PC-3 (cell line): ENCODE measurements at regions not wholly inside any gene's neighbourhood (a gene's known extent, or its start where the extent isn't known, plus 50 kb on each side); places are given as distances from the start of the nearest gene placed in this dataset.

ENCODE experiments used
- ATAC-seq: fragments of 200-7000 bp; cut with Tn5 transposase; 2 replicates; pipeline ENCODE4 v1.9.1; 2020; ENCODE audit warnings: mild to moderate bottlenecking, moderate library complexity
- BruUV-seq: library from RNA; stranded (reverse); fragments of 400-500 nt; replicated peaks from 2 replicates; lab custom pipeline; 2021; lab: Mats Ljungman, UMichigan
- CTCF ChIA-PET: fragments of 300-600 bp; sonication (Branson Sonifier 250); formaldehyde crosslinking; loops from one replicate; lab custom pipeline; 2022; ENCODE audit warnings: antibody characterized with exemption; lab: Charles Lee
- POLR2A ChIA-PET: fragments of 300-600 bp; sonication (Branson Sonifier 250); formaldehyde crosslinking; loops from one replicate; lab custom pipeline; 2022; ENCODE audit warnings: antibody characterized with exemption; ENCODE audit not compliant: unreplicated experiment; lab: Charles Lee
- DNase-seq: peaks from one replicate; pipeline ENCODE4 v3.0.0-alpha.2; 2015
- H2AFZ ChIP-seq: fragments of 300-600 bp; sonication (generic); 2 replicates; pipeline ENCODE4 v1.6.0; 2016; ENCODE audit warnings: antibody characterized with exemption, low read length
- H3F3A ChIP-seq: fragments of 300-600 bp; sonication (generic); one replicate; pipeline ENCODE4 v1.6.0; 2017; ENCODE audit warnings: antibody characterized with exemption, low read length, control low read depth, mild to moderate bottlenecking; ENCODE audit not compliant: unreplicated experiment
- H3K27ac ChIP-seq: fragments of 300-600 bp; sonication (generic); 2 replicates; pipeline ENCODE4 v1.5.1; 2016; ENCODE audit warnings: mild to moderate bottlenecking, low read length
- H3K27me3 ChIP-seq: fragments of 300-600 bp; sonication (generic); 2 replicates; pipeline ENCODE4 v1.6.1; 2016; ENCODE audit warnings: low read length, mixed read lengths
- H3K36me3 ChIP-seq: fragments of 300-600 bp; sonication (generic); 2 replicates; pipeline ENCODE4 v1.6.1; 2016; ENCODE audit warnings: low read depth, mixed run types, low read length, mixed read lengths
- H3K4me1 ChIP-seq: fragments of 300-600 bp; sonication (generic); 2 replicates; pipeline ENCODE4 v1.5.1; 2016; ENCODE audit warnings: low read length; ENCODE audit not compliant: insufficient read depth
- H3K4me2 ChIP-seq: fragments of 300-600 bp; sonication (generic); 2 replicates; pipeline ENCODE4 v1.6.0; 2016; ENCODE audit warnings: low read length
- H3K4me3 ChIP-seq: fragments of 300-600 bp; sonication (generic); 2 replicates; pipeline ENCODE4 v1.5.1; 2016; ENCODE audit warnings: mild to moderate bottlenecking, low read length, mixed read lengths
- H3K79me2 ChIP-seq: fragments of 300-600 bp; sonication (generic); 2 replicates; pipeline ENCODE4 v1.6.1; 2017; ENCODE audit warnings: low read length, mixed read lengths
- H3K9ac ChIP-seq: fragments of 300-600 bp; sonication (generic); 2 replicates; pipeline ENCODE4 v1.6.0; 2016; ENCODE audit warnings: mild to moderate bottlenecking, low read length
- H3K9me2 ChIP-seq: fragments of 300-600 bp; sonication (generic); replicated peaks from 2 replicates; pipeline ENCODE4 v1.6.1; 2016; ENCODE audit warnings: mixed run types, low read length, mixed read lengths
- H3K9me3 ChIP-seq: fragments of 300-600 bp; sonication (generic); 2 replicates; pipeline ENCODE4 v1.6.1; 2016; ENCODE audit warnings: low read length, mixed read lengths
- H4K20me1 ChIP-seq: fragments of 300-600 bp; sonication (generic); 2 replicates; pipeline ENCODE4 v1.6.1; 2016; ENCODE audit warnings: low read length, mixed read lengths
- CTCF ChIP-seq: fragments of 300-600 bp; sonication (generic); conservative IDR thresholded peaks from 2 replicates; pipeline ENCODE4 v1.5.1; 2017; ENCODE audit warnings: antibody characterized with exemption, low read depth, mild to moderate bottlenecking, low read length
- EZH2 ChIP-seq: fragments of 300-600 bp; sonication (generic); IDR thresholded peaks from one replicate; pipeline ENCODE4 v1.6.1; 2017; ENCODE audit warnings: antibody characterized with exemption, mild to moderate bottlenecking, low read length; ENCODE audit not compliant: unreplicated experiment
- EZH2phosphoT487 ChIP-seq: fragments of 300-600 bp; sonication (generic); IDR thresholded peaks from 2 replicates; pipeline ENCODE4 v1.6.1; 2018; ENCODE audit warnings: mild to moderate bottlenecking, antibody characterized with exemption, low read length, borderline replicate concordance
- intact Hi-C: fragments of 100-400 bp; cut with micrococcal nuclease; formaldehyde crosslinking; loops from 2 replicates; pipeline ENCODE4 v1.9.0; 2023

GRCh38 chr2:187143537-187143936, 294.6 kb upstream of the ZSWIM2 start:
- no peak overlapping the region for H3K4me3 ChIP-seq
- H3K4me2 ChIP-seq, result no peak overlapping the region
- H3K36me3 ChIP-seq, result no peaks in the 10 kb centered on the region
- no peak overlapping the region for H3K27ac ChIP-seq
- H3K9me3 ChIP-seq, result no peaks in the 10 kb centered on the region
- no TSS peak for BruUV-seq
- no peak overlapping the region for H2AFZ ChIP-seq
- intact Hi-C loops, result no loop called here
- ChIA-PET CTCF (no interaction called here), POLR2A (no interaction called here)
- H3K9ac ChIP-seq, result no peak overlapping the region
- no peaks in the 10 kb centered on the region for H3F3A ChIP-seq
- TF ChIP-seq EZH2 (no peak), CTCF (no peak), EZH2phosphoT487 (no peak)
- no peaks in the 10 kb centered on the region for H3K9me2 ChIP-seq
- ATAC-seq, result no peak
- no peaks in the 10 kb centered on the region for H4K20me1 ChIP-seq
- no peaks in the 10 kb centered on the region for H3K4me1 ChIP-seq
- no peak for DNase-seq
- H3K27me3 ChIP-seq, result peaks cover 7% of the 10 kb centered on the region
- H3K79me2 ChIP-seq, result no peaks in the 10 kb centered on the region

- Histone ChIP-seq H3K4me1 (no peaks in the 10 kb centered on the region), H3K9me2 (no peaks in the 10 kb centered on the region), H3K79me2 (no peaks in the 10 kb centered on the region), H3K4me3 (no peak overlapping the region), H3K9ac (no peak overlapping the region), H3K9me3 (no peaks in the 10 kb centered on the region), H3K36me3 (no peaks in the 10 kb centered on the region), H3K27me3 (peaks cover 5% of the 10 kb centered on the region), H3F3A (no peaks in the 10 kb centered on the region), H4K20me1 (no peaks in the 10 kb centered on the region), H2AFZ (no peak overlapping the region), H3K27ac (no peak overlapping the region), H3K4me2 (no peak overlapping the region)
- ChIA-PET CTCF (no interaction called here), POLR2A (no interaction called here)
- ATAC-seq, result no peak
- intact Hi-C loops, result loop anchor here (2.0 to 5.0 kb wide), 2 partner anchors 158 to 237 kb away; no protein-coding TSS in a partner anchor
- TF ChIP-seq EZH2phosphoT487, result no peak
- TF ChIP-seq EZH2, result no peak
- no peak for TF ChIP-seq CTCF
- no peak for DNase-seq
- BruUV-seq, result no TSS peak
Observed at GRCh38 chr2:187139469-187139868, 290.5 kb upstream of the ZSWIM2 start.

GRCh38 chr2:187138265-187138664, 289.3 kb upstream of the ZSWIM2 start:
- Histone ChIP-seq H3K9me2 (no peaks in the 10 kb centered on the region), H3K79me2 (no peaks in the 10 kb centered on the region), H3K4me2 (no peak overlapping the region), H3K9ac (no peak overlapping the region), H3K4me1 (no peaks in the 10 kb centered on the region), H3K36me3 (no peaks in the 10 kb centered on the region), H4K20me1 (no peaks in the 10 kb centered on the region), H3K4me3 (no peak overlapping the region), H3F3A (no peaks in the 10 kb centered on the region), H2AFZ (no peak overlapping the region), H3K27ac (no peak overlapping the region), H3K27me3 (peaks cover under 1% of the 10 kb centered on the region; the same call in 1 of the 2 replicates), H3K9me3 (no peaks in the 10 kb centered on the region)
- ATAC-seq (peak; percentile 82), DNase-seq (peak; percentile 52)
- POLR2A ChIA-PET, result no interaction called here
- CTCF ChIA-PET, result interaction anchor here (0.5 to 1.4 kb wide), 5 partner anchors 34 to 313 kb away, joined by 3 to 15 read pairs (median 4); no protein-coding TSS in a partner anchor
- BruUV-seq, result no TSS peak
- intact Hi-C loops, result loop anchor here (1.0 to 5.0 kb wide), 4 partner anchors 159 to 315 kb away; no protein-coding TSS in a partner anchor
- TF ChIP-seq CTCF (peak; percentile 73), EZH2 (no peak), EZH2phosphoT487 (no peak)
